DOHH2 (cell line): ENCODE measurements at regions not wholly inside any gene's neighbourhood (a gene's known extent, or its start where the extent isn't known, plus 50 kb on each side); places are given as distances from the start of the nearest gene placed in this dataset.

Source experiments
- EZH2phosphoT487 ChIP-seq: fragments of 200-600 bp; sonication (generic); IDR thresholded peaks from 2 replicates; pipeline ENCODE4 v1.6.1; 2017; ENCODE audit warnings: borderline replicate concordance, mild to moderate bottlenecking, antibody characterized with exemption, low read length, moderate library complexity, mixed read lengths
- TF ChIP-seq, protein P1 (sequence below): fragments of 200-600 bp; sonication (generic); IDR thresholded peaks from one replicate; pipeline ENCODE4 v1.5.1; 2014; ENCODE audit warnings: antibody characterized with exemption, mild to moderate bottlenecking, low read depth, low read length; ENCODE audit not compliant: poor library complexity, severe bottlenecking

GRCh38 chr4:110920990-110921389 is 298.1 kb upstream of the PITX2 start:
- TF ChIP-seq, protein P1, sequence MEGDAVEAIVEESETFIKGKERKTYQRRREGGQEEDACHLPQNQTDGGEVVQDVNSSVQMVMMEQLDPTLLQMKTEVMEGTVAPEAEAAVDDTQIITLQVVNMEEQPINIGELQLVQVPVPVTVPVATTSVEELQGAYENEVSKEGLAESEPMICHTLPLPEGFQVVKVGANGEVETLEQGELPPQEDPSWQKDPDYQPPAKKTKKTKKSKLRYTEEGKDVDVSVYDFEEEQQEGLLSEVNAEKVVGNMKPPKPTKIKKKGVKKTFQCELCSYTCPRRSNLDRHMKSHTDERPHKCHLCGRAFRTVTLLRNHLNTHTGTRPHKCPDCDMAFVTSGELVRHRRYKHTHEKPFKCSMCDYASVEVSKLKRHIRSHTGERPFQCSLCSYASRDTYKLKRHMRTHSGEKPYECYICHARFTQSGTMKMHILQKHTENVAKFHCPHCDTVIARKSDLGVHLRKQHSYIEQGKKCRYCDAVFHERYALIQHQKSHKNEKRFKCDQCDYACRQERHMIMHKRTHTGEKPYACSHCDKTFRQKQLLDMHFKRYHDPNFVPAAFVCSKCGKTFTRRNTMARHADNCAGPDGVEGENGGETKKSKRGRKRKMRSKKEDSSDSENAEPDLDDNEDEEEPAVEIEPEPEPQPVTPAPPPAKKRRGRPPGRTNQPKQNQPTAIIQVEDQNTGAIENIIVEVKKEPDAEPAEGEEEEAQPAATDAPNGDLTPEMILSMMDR, result no peak
- no peak for TF ChIP-seq EZH2phosphoT487
